ENCODE measurements at regions not wholly inside any gene's neighbourhood (a gene's known extent, or its start where the extent isn't known, plus 50 kb on each side); places are given as distances from the start of the nearest gene placed in this dataset.

- Histone ChIP-seq H3K36me3 (no peaks in the 10 kb centered on the region), H3K27ac (no peak overlapping the region), H3K4me3 (no peak overlapping the region), H3K4me1 (no peaks in the 10 kb centered on the region), H3K9me3 (peaks cover 0 to 5% of the 10 kb centered on the region in 2 donors), H3K27me3 (no peaks in the 10 kb centered on the region)
- no peak for TF ChIP-seq CTCF (IDR thresholded peaks at IDR 0.05)
- no peak for DNase-seq (ENCODE audit: low spot score)
Measured at GRCh38 chr12:4135919-4136605, 137.5 kb upstream of the CCND2 start.

DNA sequence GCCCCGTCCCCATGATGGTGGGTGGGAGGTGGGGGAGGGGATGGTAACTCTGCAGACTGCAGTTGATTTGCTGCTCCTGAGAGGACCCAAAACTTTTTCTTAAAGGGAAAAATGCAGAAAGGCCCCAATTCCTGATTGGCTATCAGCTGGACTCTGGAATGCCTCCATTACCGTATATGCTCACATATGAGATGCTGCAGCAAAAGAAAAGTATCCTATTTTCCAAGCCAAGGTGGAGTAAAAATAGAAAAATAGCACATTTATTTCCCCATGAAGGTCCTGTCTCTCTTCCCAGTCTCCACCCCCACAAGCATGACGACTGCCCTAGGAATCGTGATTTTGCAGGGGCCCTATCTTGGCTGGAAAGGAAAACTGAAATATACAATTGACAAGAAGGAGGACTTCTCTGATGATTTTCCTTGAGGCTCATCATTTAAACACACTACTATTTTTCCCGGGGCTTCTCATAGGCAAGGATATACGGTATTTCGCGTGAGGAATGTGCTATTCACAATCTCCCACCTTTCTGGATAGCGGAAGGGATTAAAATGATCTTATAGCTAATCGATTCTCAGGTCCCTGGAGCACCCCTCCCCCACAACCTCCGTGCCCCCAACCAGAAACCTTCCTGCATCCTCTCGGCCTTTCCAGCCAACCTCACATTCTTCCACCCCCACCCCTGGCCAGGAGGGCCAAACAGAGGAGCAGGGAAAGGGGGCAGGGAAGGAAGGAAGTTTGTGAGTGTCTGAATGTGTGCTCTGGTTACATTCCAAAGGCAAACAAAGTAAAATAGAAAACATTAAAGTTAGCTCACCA is 138.9 kb upstream of the CCND2 start:
- Histone ChIP-seq H3K4me3 (no peak overlapping the region), H3K27ac (no peak overlapping the region), H3K4me1 (no peaks in the 10 kb centered on the region), H3K36me3 (no peaks in the 10 kb centered on the region), H3K27me3 (no peaks in the 10 kb centered on the region), H3K9me3 (peaks cover 0 to 12% of the 10 kb centered on the region in 2 donors)
- no peak for DNase-seq (ENCODE audit: low spot score)
- no peak for TF ChIP-seq CTCF (IDR thresholded peaks at IDR 0.05)

GRCh38 chr12:4133636-4134447 is 139.7 kb upstream of the CCND2 start:
- Histone ChIP-seq H3K36me3 (no peaks in the 10 kb centered on the region), H3K4me3 (no peak overlapping the region), H3K4me1 (no peaks in the 10 kb centered on the region), H3K27ac (no peak overlapping the region), H3K9me3 (peaks cover 0 to 12% of the 10 kb centered on the region in 2 donors), H3K27me3 (no peaks in the 10 kb centered on the region)
- TF ChIP-seq CTCF (IDR thresholded peaks at IDR 0.05) = no peak
- DNase-seq (ENCODE audit: low spot score) = no peak

- Histone ChIP-seq H3K27ac (no peak overlapping the region), H3K4me3 (no peak overlapping the region), H3K36me3 (no peaks in the 10 kb centered on the region), H3K9me3 (peaks cover 0 to 12% of the 10 kb centered on the region in 2 donors), H3K4me1 (no peaks in the 10 kb centered on the region), H3K27me3 (no peaks in the 10 kb centered on the region)
- no peak for DNase-seq (ENCODE audit: low spot score)
- no peak for TF ChIP-seq CTCF (IDR thresholded peaks at IDR 0.05)
Measured at GRCh38 chr12:4133029-4133428, 140.5 kb upstream of the CCND2 start.

- Histone ChIP-seq H3K4me1 (peaks cover 0 to 19% of the 10 kb centered on the region in 2 donors), H3K27me3 (no peaks in the 10 kb centered on the region), H3K4me3 (no peak overlapping the region), H3K36me3 (no peaks in the 10 kb centered on the region), H3K27ac (no peak overlapping the region), H3K9me3 (no peaks in the 10 kb centered on the region)
- peak; percentile 30 for DNase-seq (ENCODE audit: low spot score)
- no peak for TF ChIP-seq CTCF (IDR thresholded peaks at IDR 0.05)
Measured at GRCh38 chr12:4121506-4122020, 152.0 kb upstream of the CCND2 start.
